ENCODE measurements at regions not wholly inside any gene's neighbourhood (a gene's known extent, or its start where the extent isn't known, plus 50 kb on each side); places are given as distances from the start of the nearest gene placed in this dataset.
A peak's percentile ranks its signal among the peaks of the same experiment; 100 is the strongest.

- Histone ChIP-seq H3F3A (ENCODE audit: low read depth) (no peaks in the 10 kb centered on the region), H4K20me1 (ENCODE audit: low read depth) (no peaks in the 10 kb centered on the region), H3K27me3 (no peaks in the 10 kb centered on the region), H3K4me1 (no peaks in the 10 kb centered on the region), H3K27ac (no peak overlapping the region), H3K9ac (no peak overlapping the region), H3K4me2 (no peak overlapping the region), H3K9me3 (ENCODE audit: low read depth) (no peaks in the 10 kb centered on the region), H3K4me3 (no peak overlapping the region), H3K79me2 (ENCODE audit: low read depth) (no peaks in the 10 kb centered on the region), H3K36me3 (no peaks in the 10 kb centered on the region), H2AFZ (replicated peaks) (no peak overlapping the region)
- Mint-ChIP-seq H3K9me3 (no peaks in the 10 kb centered on the region), H3K27ac (no peak overlapping the region), H3K4me3 (no peak overlapping the region), H3K4me1 (no peaks in the 10 kb centered on the region), H3K36me3 (no peaks in the 10 kb centered on the region), H3K27me3 (ENCODE audit: insufficient read depth, low read depth) (no peaks in the 10 kb centered on the region)
- no peak for TF ChIP-seq EZH2phosphoT487 (IDR thresholded peaks at IDR 0.05)
- TF ChIP-seq EZH2 (IDR thresholded peaks at IDR 0.05): no peak
- no peak for TF ChIP-seq CTCF (IDR thresholded peaks at IDR 0.05)
- DNase-seq (ENCODE audit: low spot score): no peak
Observed at GRCh38 chr18:38307914-38308313, 742.3 kb upstream of the CELF4 start.

- DNase-seq (ENCODE audit: low spot score): no peak
- H3K4me3 Mint-ChIP-seq: no peak overlapping the region
- H3K4me1 ChIP-seq: no peaks in the 10 kb centered on the region
- no peaks in the 10 kb centered on the region for H3K79me2 ChIP-seq (ENCODE audit: low read depth)
- no peaks in the 10 kb centered on the region for H3K36me3 Mint-ChIP-seq
- no peak overlapping the region for H2AFZ ChIP-seq (replicated peaks)
- no peaks in the 10 kb centered on the region for H4K20me1 ChIP-seq (ENCODE audit: low read depth)
- peaks cover 3% of the 10 kb centered on the region for H3K9me3 Mint-ChIP-seq
- no peaks in the 10 kb centered on the region for H3K9me3 ChIP-seq (ENCODE audit: low read depth)
- no peaks in the 10 kb centered on the region for H3K27me3 ChIP-seq
- H3K27ac ChIP-seq: no peak overlapping the region
- H3K9ac ChIP-seq: no peak overlapping the region
- no peak overlapping the region for H3K4me3 ChIP-seq
- H3K27me3 Mint-ChIP-seq (ENCODE audit: insufficient read depth, low read depth): no peaks in the 10 kb centered on the region
- H3K4me2 ChIP-seq: no peak overlapping the region
- H3F3A ChIP-seq (ENCODE audit: low read depth): no peaks in the 10 kb centered on the region
- TF ChIP-seq CTCF (IDR thresholded peaks at IDR 0.05) (no peak), EZH2 (IDR thresholded peaks at IDR 0.05) (no peak), EZH2phosphoT487 (IDR thresholded peaks at IDR 0.05) (no peak)
- no peaks in the 10 kb centered on the region for H3K36me3 ChIP-seq
- no peak overlapping the region for H3K27ac Mint-ChIP-seq
- no peaks in the 10 kb centered on the region for H3K4me1 Mint-ChIP-seq
Observed at GRCh38 chr18:38305961-38306360, 740.4 kb upstream of the CELF4 start.

GRCh38 chr18:38301621-38302020, 736.0 kb upstream of the CELF4 start:
- no peaks in the 10 kb centered on the region for H4K20me1 ChIP-seq (ENCODE audit: low read depth)
- no peak for DNase-seq (ENCODE audit: low spot score)
- H3K4me1 ChIP-seq: no peaks in the 10 kb centered on the region
- H3K27ac ChIP-seq: no peak overlapping the region
- Mint-ChIP-seq H3K9me3 (peaks cover 3% of the 10 kb centered on the region), H3K27ac (no peak overlapping the region), H3K4me3 (no peak overlapping the region), H3K4me1 (no peaks in the 10 kb centered on the region), H3K27me3 (ENCODE audit: insufficient read depth, low read depth) (no peaks in the 10 kb centered on the region), H3K36me3 (no peaks in the 10 kb centered on the region)
- TF ChIP-seq EZH2 (IDR thresholded peaks at IDR 0.05) (no peak), CTCF (IDR thresholded peaks at IDR 0.05) (no peak), EZH2phosphoT487 (IDR thresholded peaks at IDR 0.05) (no peak)
- no peak overlapping the region for H3K4me3 ChIP-seq
- H3K27me3 ChIP-seq: no peaks in the 10 kb centered on the region
- H3K9ac ChIP-seq: no peak overlapping the region
- H3F3A ChIP-seq (ENCODE audit: low read depth): no peaks in the 10 kb centered on the region
- H3K36me3 ChIP-seq: no peaks in the 10 kb centered on the region
- H3K79me2 ChIP-seq (ENCODE audit: low read depth): no peaks in the 10 kb centered on the region
- H3K9me3 ChIP-seq (ENCODE audit: low read depth): no peaks in the 10 kb centered on the region
- no peak overlapping the region for H2AFZ ChIP-seq (replicated peaks)
- H3K4me2 ChIP-seq: no peak overlapping the region

GRCh38 chr18:38297910-38298309, 732.3 kb upstream of the CELF4 start:
- DNase-seq (ENCODE audit: low spot score): no peak
- Histone ChIP-seq H2AFZ (replicated peaks) (peak overlapping the region; percentile 21), H3K27ac (no peak overlapping the region), H3K4me3 (no peak overlapping the region), H3K27me3 (no peaks in the 10 kb centered on the region), H3K4me2 (no peak overlapping the region), H3K79me2 (ENCODE audit: low read depth) (no peaks in the 10 kb centered on the region), H3K4me1 (no peaks in the 10 kb centered on the region), H4K20me1 (ENCODE audit: low read depth) (no peaks in the 10 kb centered on the region), H3K9me3 (ENCODE audit: low read depth) (no peaks in the 10 kb centered on the region), H3K36me3 (no peaks in the 10 kb centered on the region), H3K9ac (no peak overlapping the region), H3F3A (ENCODE audit: low read depth) (no peaks in the 10 kb centered on the region)
- Mint-ChIP-seq H3K36me3 (no peaks in the 10 kb centered on the region), H3K27me3 (ENCODE audit: insufficient read depth, low read depth) (no peaks in the 10 kb centered on the region), H3K4me3 (no peak overlapping the region), H3K4me1 (no peaks in the 10 kb centered on the region), H3K27ac (no peak overlapping the region), H3K9me3 (peaks cover 3% of the 10 kb centered on the region)
- no peak for TF ChIP-seq EZH2phosphoT487 (IDR thresholded peaks at IDR 0.05)
- TF ChIP-seq CTCF (IDR thresholded peaks at IDR 0.05): no peak
- TF ChIP-seq EZH2 (IDR thresholded peaks at IDR 0.05): no peak
